HG03039 (cell line): ENCODE measurements at regions not wholly inside any gene's neighbourhood (a gene's known extent, or its start where the extent isn't known, plus 50 kb on each side); places are given as distances from the start of the nearest gene placed in this dataset.
A peak's percentile ranks its signal among the peaks of the same experiment; 100 is the strongest.
"Not testable (repeated sequence)": the region's sequence is repeated elsewhere in the genome, so short reads cannot be mapped to it uniquely, and the experiment has no call there.

Source experiments
- ATAC-seq: cut with Tn5 transposase; IDR thresholded peaks from one replicate; pipeline ENCODE4 v1.9.1; 2021; ENCODE audit warnings: mild to moderate bottlenecking, moderate library complexity; ENCODE audit not compliant: unreplicated experiment

- no peak for ATAC-seq
Measured at GRCh38 chr9:6105738-6106137, 90.3 kb upstream of the RANBP6 start.

GRCh38 chr9:6104406-6104805, 89.0 kb upstream of the RANBP6 start:
- ATAC-seq: not testable (repeated sequence)

- ATAC-seq: not testable (repeated sequence)
Measured at GRCh38 chr9:6103911-6104310, 88.5 kb upstream of the RANBP6 start.

GRCh38 chr9:6102336-6102987, 87.0 kb upstream of the RANBP6 start:
- ATAC-seq: not testable (repeated sequence)

- not testable (repeated sequence) for ATAC-seq
Measured at GRCh38 chr9:6101725-6102124, 86.3 kb upstream of the RANBP6 start.

GRCh38 chr9:6099346-6099745, 83.9 kb upstream of the RANBP6 start:
- not testable (repeated sequence) for ATAC-seq

GRCh38 chr9:6098431-6098830, 83.0 kb upstream of the RANBP6 start:
- no peak for ATAC-seq

- ATAC-seq: no peak
Measured at GRCh38 chr9:6096821-6097220, 81.4 kb upstream of the RANBP6 start.

- no peak for ATAC-seq
Measured at GRCh38 chr9:6090277-6091210, 75.1 kb upstream of the RANBP6 start.

GRCh38 chr9:6089300-6089699, 73.9 kb upstream of the RANBP6 start:
- ATAC-seq: no peak

- ATAC-seq: no peak
Measured at GRCh38 chr9:6086006-6086655, 70.7 kb upstream of the RANBP6 start.

GRCh38 chr9:6080154-6080716, 64.8 kb upstream of the RANBP6 start:
- peak; percentile 89 for ATAC-seq

GRCh38 chr9:6079386-6079785, 64.0 kb upstream of the RANBP6 start:
- no peak for ATAC-seq

GRCh38 chr9:6078382-6079105, 63.1 kb upstream of the RANBP6 start:
- no peak for ATAC-seq

GRCh38 chr9:6076851-6077250, 61.4 kb upstream of the RANBP6 start:
- no peak for ATAC-seq

GRCh38 chr9:6073731-6074130, 58.3 kb upstream of the RANBP6 start:
- no peak for ATAC-seq

GRCh38 chr9:6072865-6073264, 57.4 kb upstream of the RANBP6 start:
- ATAC-seq: no peak

GRCh38 chr9:6072453-6072852, 57.0 kb upstream of the RANBP6 start:
- ATAC-seq: no peak

GRCh38 chr9:6068983-6069382, 53.6 kb upstream of the RANBP6 start:
- ATAC-seq: peak; percentile 61

- no peak for ATAC-seq
Measured at GRCh38 chr9:6067426-6067825, 52.0 kb upstream of the RANBP6 start.
